ENCODE measurements at regions not wholly inside any gene's neighbourhood (a gene's known extent, or its start where the extent isn't known, plus 50 kb on each side); places are given as distances from the start of the nearest gene placed in this dataset.
"Not testable (repeated sequence)": the region's sequence is repeated elsewhere in the genome, so short reads cannot be mapped to it uniquely, and the experiment has no call there.

GRCh38 chr17:34009912-34010311 lies 245.2 kb upstream of the CCL2 start:
- no peak for TF ChIP-seq CTCF (IDR thresholded peaks at IDR 0.05; ENCODE audit: extremely low read depth, missing control alignments)

GRCh38 chr17:34010534-34010933 lies 244.6 kb upstream of the CCL2 start:
- no peak for DNase-seq (ENCODE audit: low spot score)
- TF ChIP-seq CTCF (IDR thresholded peaks at IDR 0.05; ENCODE audit: extremely low read depth, missing control alignments) = no peak

More at GRCh38 chr17:34009912-34010311, 245.2 kb upstream of the CCL2 start:
- no peak for DNase-seq (ENCODE audit: low spot score)

GRCh38 chr17:34011599-34011998 lies 243.5 kb upstream of the CCL2 start:
- no peak for TF ChIP-seq CTCF (IDR thresholded peaks at IDR 0.05; ENCODE audit: extremely low read depth, missing control alignments)
- no peak for DNase-seq (ENCODE audit: low spot score)

GRCh38 chr17:34012709-34013375 lies 242.2 kb upstream of the CCL2 start:
- TF ChIP-seq CTCF (IDR thresholded peaks at IDR 0.05; ENCODE audit: extremely low read depth, missing control alignments) = no peak

GRCh38 chr17:34015253-34015652 lies 239.8 kb upstream of the CCL2 start:
- no peak for TF ChIP-seq CTCF (IDR thresholded peaks at IDR 0.05; ENCODE audit: extremely low read depth, missing control alignments)
- DNase-seq (ENCODE audit: low spot score) = no peak

More at GRCh38 chr17:34012709-34013375, 242.2 kb upstream of the CCL2 start:
- DNase-seq (ENCODE audit: low spot score) = no peak

- DNase-seq (ENCODE audit: low spot score) = no peak
- no peak for TF ChIP-seq CTCF (IDR thresholded peaks at IDR 0.05; ENCODE audit: extremely low read depth, missing control alignments)
These were observed 230.7 kb upstream of the CCL2 start for GRCh38 chr17:34024386-34024785.

GRCh38 chr17:34024806-34025551 lies 230.1 kb upstream of the CCL2 start:
- DNase-seq (ENCODE audit: low spot score) = no peak

GRCh38 chr17:34030601-34031000 lies 224.5 kb upstream of the CCL2 start:
- not testable (repeated sequence) for DNase-seq (ENCODE audit: low spot score)

More at GRCh38 chr17:34024806-34025551, 230.1 kb upstream of the CCL2 start:
- TF ChIP-seq CTCF (IDR thresholded peaks at IDR 0.05; ENCODE audit: extremely low read depth, missing control alignments) = no peak

- DNase-seq (ENCODE audit: low spot score) = not testable (repeated sequence)
These were observed 222.8 kb upstream of the CCL2 start for GRCh38 chr17:34032305-34032704.

- DNase-seq (ENCODE audit: low spot score) = not testable (repeated sequence)
These were observed 216.3 kb upstream of the CCL2 start for GRCh38 chr17:34038786-34039185.

GRCh38 chr17:34039213-34039612 lies 215.9 kb upstream of the CCL2 start:
- DNase-seq (ENCODE audit: low spot score) = not testable (repeated sequence)
